HG03457 (cell line): ENCODE measurements at regions not wholly inside any gene's neighbourhood (a gene's known extent, or its start where the extent isn't known, plus 50 kb on each side); places are given as distances from the start of the nearest gene placed in this dataset.
"Not testable (repeated sequence)": the region's sequence is repeated elsewhere in the genome, so short reads cannot be mapped to it uniquely, and the experiment has no call there.

Experiments
- ATAC-seq: cut with Tn5 transposase; IDR thresholded peaks from one replicate; pipeline ENCODE4 v1.9.1; 2021; ENCODE audit warnings: moderate number of reproducible peaks; ENCODE audit not compliant: unreplicated experiment

- ATAC-seq, result no peak
Measured at GRCh38 chr13:80684217-80684991, 343.5 kb upstream of the SPRY2 start.

GRCh38 chr13:80680786-80681366 is 339.9 kb upstream of the SPRY2 start:
- no peak for ATAC-seq

GRCh38 chr13:80679423-80679822 is 338.5 kb upstream of the SPRY2 start:
- ATAC-seq, result no peak

GRCh38 chr13:80677227-80677626 is 336.3 kb upstream of the SPRY2 start:
- no peak for ATAC-seq

- not testable (repeated sequence) for ATAC-seq
Measured at GRCh38 chr13:80675442-80675841, 334.5 kb upstream of the SPRY2 start.

GRCh38 chr13:80671773-80672172 is 330.8 kb upstream of the SPRY2 start:
- no peak for ATAC-seq

GRCh38 chr13:80669112-80669511 is 328.2 kb upstream of the SPRY2 start:
- no peak for ATAC-seq

- no peak for ATAC-seq
Measured at GRCh38 chr13:80668452-80668851, 327.5 kb upstream of the SPRY2 start.

- no peak for ATAC-seq
Measured at GRCh38 chr13:80666782-80667552, 326.0 kb upstream of the SPRY2 start.

GRCh38 chr13:80665792-80666333 is 324.9 kb upstream of the SPRY2 start:
- ATAC-seq, result no peak

GRCh38 chr13:80664950-80665349 is 324.0 kb upstream of the SPRY2 start:
- ATAC-seq, result no peak

GRCh38 chr13:80663788-80664187 is 322.9 kb upstream of the SPRY2 start:
- ATAC-seq, result no peak

- ATAC-seq, result no peak
Measured at GRCh38 chr13:80658705-80659104, 317.8 kb upstream of the SPRY2 start.

GRCh38 chr13:80656512-80656904 is 315.6 kb upstream of the SPRY2 start:
- no peak for ATAC-seq

GRCh38 chr13:80655778-80656511 is 315.0 kb upstream of the SPRY2 start:
- ATAC-seq, result no peak

GRCh38 chr13:80654638-80655249 is 313.8 kb upstream of the SPRY2 start:
- no peak for ATAC-seq

GRCh38 chr13:80649274-80649673 is 308.3 kb upstream of the SPRY2 start:
- no peak for ATAC-seq

- no peak for ATAC-seq
Measured at GRCh38 chr13:80642641-80643040, 301.7 kb upstream of the SPRY2 start.

GRCh38 chr13:80633251-80633650 is 292.3 kb upstream of the SPRY2 start:
- no peak for ATAC-seq

GRCh38 chr13:80630685-80631121 is 289.8 kb upstream of the SPRY2 start:
- no peak for ATAC-seq
